Gastroesophageal sphincter (tissue), 2 donors: ENCODE measurements at regions not wholly inside any gene's neighbourhood (a gene's known extent, or its start where the extent isn't known, plus 50 kb on each side); places are given as distances from the start of the nearest gene placed in this dataset.

Experiments
- EP300 ChIP-seq: sonication (generic); formaldehyde crosslinking; IDR thresholded peaks from one replicate; pipeline ENCODE4 v1.6.1; 2017; ENCODE audit warnings: antibody characterized with exemption, mild to moderate bottlenecking
- POLR2A ChIP-seq, 2 donors: fragments of 450-650 bp; IDR thresholded peaks; one replicate each; pipeline ENCODE4 v1.6.1; 2017; ENCODE audit warnings: antibody characterized with exemption in 2 of 2, mild to moderate bottlenecking in 2 of 2, moderate library complexity in 1 of 2
- POLR2AphosphoS5 ChIP-seq: sonication (generic); formaldehyde crosslinking; IDR thresholded peaks from one replicate; pipeline ENCODE4 v1.6.1; 2017; ENCODE audit warnings: antibody characterized with exemption

DNA sequence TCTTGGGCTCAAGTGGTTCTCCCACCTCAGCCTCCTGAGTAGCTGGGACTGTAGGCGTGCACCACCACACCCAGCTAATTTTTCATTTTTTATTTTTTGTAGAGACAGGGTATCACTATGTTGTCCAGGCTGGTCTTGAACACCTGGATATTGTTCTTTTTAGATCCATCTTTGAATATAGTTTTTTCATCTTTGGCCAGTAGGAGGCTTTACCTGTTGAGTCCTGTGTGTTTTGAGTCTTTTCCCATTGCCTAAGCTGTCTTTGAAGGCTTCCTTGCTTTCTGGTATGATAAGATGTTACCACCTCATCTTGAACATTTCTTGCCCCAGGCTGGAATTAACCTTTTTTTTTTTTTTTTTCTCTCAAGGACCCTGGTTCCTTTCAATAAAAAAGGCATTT, 387.8 kb upstream of the RUNX1 start:
- TF ChIP-seq POLR2AphosphoS5 (no peak), EP300 (no peak), POLR2A (IDR thresholded peaks at IDR 0.05) (no peak)
